ENCODE measurements at regions not wholly inside any gene's neighbourhood (a gene's known extent, or its start where the extent isn't known, plus 50 kb on each side); places are given as distances from the start of the nearest gene placed in this dataset.
"Not testable (repeated sequence)": the region's sequence is repeated elsewhere in the genome, so short reads cannot be mapped to it uniquely, and the experiment has no call there.

DNA sequence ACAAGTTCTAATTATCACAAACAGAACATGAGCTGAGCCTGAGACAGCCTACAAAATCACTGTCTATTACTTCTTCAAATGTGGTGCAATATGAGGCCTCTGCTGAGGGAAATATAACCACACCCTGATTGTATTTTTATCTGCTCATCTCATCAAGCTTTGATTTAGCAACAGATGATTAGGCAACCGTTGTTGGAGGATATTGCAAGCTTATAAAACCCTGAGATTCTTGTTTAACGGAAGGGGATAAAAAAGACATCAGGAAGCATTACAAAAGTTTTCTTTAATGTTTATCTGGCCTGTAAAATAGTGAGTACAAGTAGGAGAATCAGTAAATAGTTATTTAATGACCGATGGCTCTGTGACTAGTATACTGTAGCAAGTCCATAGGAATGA, 108.5 kb downstream of the ZNF330 start:
- TF ChIP-seq, protein P1, sequence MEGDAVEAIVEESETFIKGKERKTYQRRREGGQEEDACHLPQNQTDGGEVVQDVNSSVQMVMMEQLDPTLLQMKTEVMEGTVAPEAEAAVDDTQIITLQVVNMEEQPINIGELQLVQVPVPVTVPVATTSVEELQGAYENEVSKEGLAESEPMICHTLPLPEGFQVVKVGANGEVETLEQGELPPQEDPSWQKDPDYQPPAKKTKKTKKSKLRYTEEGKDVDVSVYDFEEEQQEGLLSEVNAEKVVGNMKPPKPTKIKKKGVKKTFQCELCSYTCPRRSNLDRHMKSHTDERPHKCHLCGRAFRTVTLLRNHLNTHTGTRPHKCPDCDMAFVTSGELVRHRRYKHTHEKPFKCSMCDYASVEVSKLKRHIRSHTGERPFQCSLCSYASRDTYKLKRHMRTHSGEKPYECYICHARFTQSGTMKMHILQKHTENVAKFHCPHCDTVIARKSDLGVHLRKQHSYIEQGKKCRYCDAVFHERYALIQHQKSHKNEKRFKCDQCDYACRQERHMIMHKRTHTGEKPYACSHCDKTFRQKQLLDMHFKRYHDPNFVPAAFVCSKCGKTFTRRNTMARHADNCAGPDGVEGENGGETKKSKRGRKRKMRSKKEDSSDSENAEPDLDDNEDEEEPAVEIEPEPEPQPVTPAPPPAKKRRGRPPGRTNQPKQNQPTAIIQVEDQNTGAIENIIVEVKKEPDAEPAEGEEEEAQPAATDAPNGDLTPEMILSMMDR (IDR thresholded peaks at IDR 0.05; ENCODE audit: borderline replicate concordance, extremely low read depth, insufficient read depth), result no peak
- no peaks in the 10 kb centered on the region for H3K9me3 ChIP-seq (ENCODE audit: control insufficient read depth in 2 of 3, insufficient read depth in 1 of 3, low read length in 3 of 3)
- no peaks in the 10 kb centered on the region for H3K27me3 ChIP-seq (ENCODE audit: control insufficient read depth, insufficient read depth, low read length)
- no peaks in the 10 kb centered on the region for H3K4me1 ChIP-seq (ENCODE audit: control insufficient read depth in 2 of 3, insufficient read depth in 2 of 3, low read depth in 1 of 3, low read length in 3 of 3)
- H3K4me3 ChIP-seq (ENCODE audit: low read length in 3 of 3), result no peak overlapping the region
- intact Hi-C loops (cut with DNase I), result no loop called here
- no peaks in the 10 kb centered on the region for H3K36me3 ChIP-seq (ENCODE audit: control insufficient read depth in 2 of 3, insufficient read depth in 3 of 3, low read length in 3 of 3)
- H3K9ac ChIP-seq (ENCODE audit: low read length in 3 of 3), result no peak overlapping the region
- DNase-seq, result no peak
- no peak for FAIRE-seq
- H3K27ac ChIP-seq (ENCODE audit: low read depth in 2 of 2, low read length in 2 of 2), result no peak overlapping the region

DNA sequence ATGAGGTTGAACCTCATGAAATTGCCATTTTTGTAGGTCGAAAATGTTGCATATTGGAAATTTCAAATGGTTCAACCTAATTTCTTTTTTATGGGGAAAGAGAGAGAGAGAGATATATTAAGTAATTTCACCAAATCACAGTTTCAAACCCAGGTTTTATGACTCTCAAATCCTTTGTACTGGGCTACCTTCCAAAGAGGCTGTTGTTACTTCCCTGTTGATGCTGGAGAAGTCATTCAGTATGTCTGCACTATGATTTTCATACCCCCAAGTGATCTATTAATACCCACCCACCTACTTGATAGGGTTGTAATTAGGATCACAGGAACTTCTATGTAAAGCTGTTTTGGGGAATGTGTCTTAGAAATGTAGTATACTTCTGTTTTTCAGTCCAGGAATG, 109.9 kb downstream of the ZNF330 start:
- Histone ChIP-seq H3K36me3 (ENCODE audit: control insufficient read depth in 2 of 3, insufficient read depth in 3 of 3, low read length in 3 of 3) (no peaks in the 10 kb centered on the region), H3K27me3 (ENCODE audit: control insufficient read depth, insufficient read depth, low read length) (no peaks in the 10 kb centered on the region), H3K9me3 (ENCODE audit: control insufficient read depth in 2 of 3, insufficient read depth in 1 of 3, low read length in 3 of 3) (no peaks in the 10 kb centered on the region), H3K4me3 (ENCODE audit: low read length in 3 of 3) (no peak overlapping the region), H3K27ac (ENCODE audit: low read depth in 2 of 2, low read length in 2 of 2) (no peak overlapping the region), H3K9ac (ENCODE audit: low read length in 3 of 3) (no peak overlapping the region), H3K4me1 (ENCODE audit: control insufficient read depth in 2 of 3, insufficient read depth in 2 of 3, low read depth in 1 of 3, low read length in 3 of 3) (peaks cover 0 to 2% (median 0%) of the 10 kb centered on the region in 3 donors)
- TF ChIP-seq, protein P1 (IDR thresholded peaks at IDR 0.05; ENCODE audit: borderline replicate concordance, extremely low read depth, insufficient read depth), result no peak
- DNase-seq (no peak), FAIRE-seq (no peak)
- intact Hi-C loops (cut with DNase I), result no loop called here

DNA sequence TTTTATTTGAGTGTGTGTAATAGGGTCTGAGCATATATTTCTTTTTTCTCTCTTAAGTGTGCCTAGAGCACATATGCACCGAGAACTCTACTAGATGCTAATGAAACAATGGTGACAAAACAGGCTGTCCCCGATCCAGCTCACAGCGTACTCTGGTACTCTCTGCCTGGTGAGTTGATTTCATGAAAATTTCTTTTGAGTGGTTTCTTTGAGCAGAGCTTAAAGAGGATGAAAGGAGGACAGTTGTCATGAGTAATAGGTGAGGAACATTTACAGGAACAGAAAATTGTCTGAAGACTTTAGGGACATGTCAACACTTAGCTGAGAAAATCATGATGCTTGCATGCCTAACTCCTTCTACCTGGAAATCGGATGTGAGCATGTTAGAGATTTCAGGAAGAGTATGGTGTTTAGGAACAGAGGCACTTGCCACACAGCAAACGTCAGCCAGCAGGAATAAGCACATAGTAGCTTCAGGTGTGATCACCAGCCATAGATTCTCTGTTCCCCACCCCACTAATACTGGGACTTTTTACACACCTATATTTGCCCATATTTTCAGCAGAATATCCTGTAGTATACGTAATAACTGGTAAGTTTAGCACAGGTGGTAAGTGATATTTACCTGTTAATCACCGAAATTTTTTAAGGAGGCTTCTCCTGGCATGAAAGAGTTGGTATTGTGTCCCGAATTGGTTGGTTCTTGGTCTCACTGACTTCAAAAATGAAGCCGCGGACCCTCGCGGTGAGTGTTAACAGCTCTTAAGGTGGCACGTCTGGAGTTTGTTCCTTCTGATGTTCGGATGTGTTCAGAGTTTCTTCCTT, 111.1 kb downstream of the ZNF330 start:
- H3K27me3 ChIP-seq (ENCODE audit: control insufficient read depth, insufficient read depth, low read length), result no peaks in the 10 kb centered on the region
- intact Hi-C loops (cut with DNase I), result no loop called here
- H3K9ac ChIP-seq (ENCODE audit: low read length in 3 of 3), result peak overlapping the region in 2 of 3 donors; percentile 41 to 49
- no peak overlapping the region for H3K27ac ChIP-seq (ENCODE audit: low read depth in 2 of 2, low read length in 2 of 2)
- H3K9me3 ChIP-seq (ENCODE audit: control insufficient read depth in 2 of 3, insufficient read depth in 1 of 3, low read length in 3 of 3), result no peaks in the 10 kb centered on the region
- TF ChIP-seq, protein P1 (IDR thresholded peaks at IDR 0.05; ENCODE audit: borderline replicate concordance, extremely low read depth, insufficient read depth), result no peak
- H3K4me1 ChIP-seq (ENCODE audit: control insufficient read depth in 2 of 3, insufficient read depth in 2 of 3, low read depth in 1 of 3, low read length in 3 of 3), result peaks cover 0 to 6% (median 0%) of the 10 kb centered on the region in 3 donors
- peak overlapping the region in 2 of 3 donors; percentile 52 to 61 for H3K4me3 ChIP-seq (ENCODE audit: low read length in 3 of 3)
- DNase-seq, result no peak
- FAIRE-seq, result no peak
- H3K36me3 ChIP-seq (ENCODE audit: control insufficient read depth in 2 of 3, insufficient read depth in 3 of 3, low read length in 3 of 3), result no peaks in the 10 kb centered on the region

DNA sequence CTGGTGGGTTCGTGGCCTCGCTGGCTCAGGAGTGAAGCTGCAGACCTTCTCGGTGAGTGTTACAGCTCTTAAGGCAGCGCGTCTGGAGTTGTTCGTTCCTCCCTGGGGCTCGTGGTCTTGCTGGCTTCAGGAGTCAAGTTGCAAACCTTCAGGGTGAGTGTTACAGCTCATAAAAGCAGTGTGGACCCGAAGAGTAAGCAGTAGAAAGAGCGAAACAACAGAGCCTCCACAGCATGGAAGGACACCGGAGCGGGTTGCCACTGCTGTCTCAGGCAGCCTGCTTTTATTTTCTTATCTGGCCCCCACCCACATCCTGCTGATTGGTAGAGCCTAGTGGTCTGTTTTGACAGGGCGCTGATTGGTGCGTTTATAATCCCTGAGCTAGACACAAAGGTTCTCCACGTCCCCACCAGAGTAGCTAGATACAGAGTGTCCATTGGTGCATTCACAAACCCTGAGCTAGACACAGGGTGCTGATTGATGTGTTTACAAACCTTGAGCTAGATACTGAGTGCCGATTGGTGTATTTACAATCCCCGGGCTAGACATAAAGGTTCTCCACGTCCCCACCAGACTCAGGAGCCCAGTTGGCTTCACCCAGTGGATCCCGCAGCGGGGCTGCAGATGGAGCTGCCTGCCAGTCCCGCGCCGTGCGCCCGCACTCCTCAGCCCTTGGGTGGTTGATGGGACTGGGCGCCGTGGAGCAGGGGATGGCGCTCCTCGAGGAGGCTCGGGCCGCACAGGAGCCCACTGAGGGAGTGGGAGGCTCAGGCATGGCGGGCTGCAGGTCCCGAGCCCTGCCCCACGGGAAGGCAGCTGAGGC, 111.9 kb downstream of the ZNF330 start:
- DNase-seq, result peak; percentile 30 to 77 (median 56)
- intact Hi-C loops (cut with DNase I); FAIRE-seq; H3K9me3 ChIP-seq (ENCODE audit: control insufficient read depth in 2 of 3, insufficient read depth in 1 of 3, low read length in 3 of 3); H3K27me3 ChIP-seq (ENCODE audit: control insufficient read depth, insufficient read depth, low read length); H3K36me3 ChIP-seq (ENCODE audit: control insufficient read depth in 2 of 3, insufficient read depth in 3 of 3, low read length in 3 of 3); H3K4me1 ChIP-seq (ENCODE audit: control insufficient read depth in 2 of 3, insufficient read depth in 2 of 3, low read depth in 1 of 3, low read length in 3 of 3): not testable (repeated sequence)
- peak overlapping the region in 1 of 3 donors; percentile 49 for H3K9ac ChIP-seq (ENCODE audit: low read length in 3 of 3)
- H3K4me3 ChIP-seq (ENCODE audit: low read length in 3 of 3), result peak overlapping the region in 2 of 3 donors; percentile 52 to 61
- H3K27ac ChIP-seq (ENCODE audit: low read depth in 2 of 2, low read length in 2 of 2), result peak overlapping the region in 1 of 2 donors; percentile 3

DNA sequence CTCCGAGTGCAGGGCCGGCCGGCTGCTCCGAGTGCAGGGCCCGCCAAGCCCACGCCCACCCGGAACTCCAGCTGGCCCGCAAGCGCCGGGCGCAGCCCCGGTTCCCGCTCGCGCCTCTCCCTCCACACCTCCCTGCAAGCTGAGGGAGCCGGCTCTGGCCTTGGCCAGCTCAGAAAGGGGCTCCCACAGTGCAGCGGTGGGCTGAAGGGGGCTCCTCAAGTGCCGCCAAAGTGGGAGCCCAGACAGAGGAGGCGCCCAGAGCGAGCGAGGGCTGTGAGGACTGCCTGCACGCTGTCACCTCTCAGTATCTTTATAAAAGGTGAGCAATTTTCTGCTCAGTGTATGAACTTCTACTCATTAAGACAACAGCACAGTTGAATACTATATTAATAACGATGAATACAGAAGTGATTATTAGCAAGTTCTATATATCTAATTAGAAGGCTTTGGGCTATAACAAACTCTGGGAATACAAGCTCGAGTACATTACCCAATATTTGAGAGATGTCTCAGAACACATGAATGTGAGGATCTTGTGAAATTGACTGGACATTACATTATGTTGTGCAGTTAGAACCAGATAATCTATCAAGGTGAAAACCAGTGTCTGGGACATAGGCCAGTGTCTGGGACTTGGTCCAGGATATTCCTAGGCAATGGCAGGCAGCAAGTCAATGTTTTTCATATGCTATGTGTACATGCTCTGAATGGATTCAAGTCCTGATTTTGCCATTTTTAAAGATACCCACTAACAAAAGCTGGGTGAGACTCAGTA, 112.9 kb downstream of the ZNF330 start:
- Histone ChIP-seq H3K27ac (ENCODE audit: low read depth in 2 of 2, low read length in 2 of 2) (peak overlapping the region; percentile 12 to 32), H3K4me1 (ENCODE audit: control insufficient read depth in 2 of 3, insufficient read depth in 2 of 3, low read depth in 1 of 3, low read length in 3 of 3) (peaks cover 0 to 16% (median 0%) of the 10 kb centered on the region in 3 donors), H3K9ac (ENCODE audit: low read length in 3 of 3) (peak overlapping the region in 2 of 3 donors; percentile 6 to 41), H3K4me3 (ENCODE audit: low read length in 3 of 3) (peak overlapping the region in 2 of 3 donors; percentile 56 to 59)
- H3K9me3 ChIP-seq (ENCODE audit: control insufficient read depth in 2 of 3, insufficient read depth in 1 of 3, low read length in 3 of 3); H3K36me3 ChIP-seq (ENCODE audit: control insufficient read depth in 2 of 3, insufficient read depth in 3 of 3, low read length in 3 of 3); intact Hi-C loops (cut with DNase I); H3K27me3 ChIP-seq (ENCODE audit: control insufficient read depth, insufficient read depth, low read length); FAIRE-seq: not testable (repeated sequence)
- DNase-seq, result peak in 1 of 5 donors; percentile 19
